OCI-LY3 (cell line): ENCODE measurements at regions not wholly inside any gene's neighbourhood (a gene's known extent, or its start where the extent isn't known, plus 50 kb on each side); places are given as distances from the start of the nearest gene placed in this dataset.

Experiments used
- H2AFZ ChIP-seq: fragments of 200-600, 300-600 bp; shearing (Covaris generic); 2 replicates; pipeline ENCODE4 v1.6.0; 2014; ENCODE audit warnings: antibody characterized with exemption, low read depth, low read length
- H3K27ac ChIP-seq: fragments of 200-600, 300-600 bp; sonication (generic); 2 replicates; pipeline ENCODE4 v1.5.1; 2014; ENCODE audit warnings: mild to moderate bottlenecking, low read length, moderate library complexity, mixed read lengths
- H3K27me3 ChIP-seq: fragments of 200-600, 300-600 bp; sonication (generic); 2 replicates; pipeline ENCODE4 v1.6.1; 2014; ENCODE audit warnings: low read depth, low read length, mixed read lengths
- H3K36me3 ChIP-seq: fragments of 200-600, 300-600 bp; sonication (generic); replicated peaks from 2 replicates; pipeline ENCODE3; 2014; ENCODE audit warnings: low read depth, low read length, mixed read lengths
- H3K4me1 ChIP-seq: fragments of 300-600, 200-600 bp; sonication (generic); 2 replicates; pipeline ENCODE4 v1.6.1; 2014; ENCODE audit warnings: low read length, mixed read lengths
- H3K4me2 ChIP-seq: fragments of 200-600, 300-600 bp; sonication (generic); 2 replicates; pipeline ENCODE4 v1.6.1; 2014; ENCODE audit warnings: low read length, mixed read lengths
- H3K4me3 ChIP-seq: fragments of 300-600, 200-600 bp; sonication (generic); 2 replicates; pipeline ENCODE4 v1.5.1; 2014; ENCODE audit warnings: antibody characterized with exemption, mild to moderate bottlenecking, low read length, moderate library complexity
- H3K79me2 ChIP-seq: fragments of 300-600, 200-600 bp; shearing (Covaris generic); 2 replicates; pipeline ENCODE4 v1.6.1; 2014; ENCODE audit warnings: mild to moderate bottlenecking, low read length, mixed read lengths
- H3K9ac ChIP-seq: fragments of 300-600, 200-600 bp; shearing (Covaris generic); 2 replicates; pipeline ENCODE4 v1.6.0; 2014; ENCODE audit warnings: mild to moderate bottlenecking, low read length, moderate library complexity
- H3K9me3 ChIP-seq: fragments of 200-600, 300-600 bp; shearing (Covaris generic); 2 replicates; pipeline ENCODE4 v1.6.1; 2014; ENCODE audit warnings: low read length, mixed read lengths; ENCODE audit not compliant: insufficient read depth
- H4K20me1 ChIP-seq: fragments of 200-600, 300-600 bp; sonication (generic); 2 replicates; pipeline ENCODE4 v1.6.1; 2016; ENCODE audit warnings: low read length, mixed read lengths; ENCODE audit not compliant: insufficient read depth
- CTCF ChIP-seq: fragments of 200-600, 300-600 bp; sonication (generic); IDR thresholded peaks from 2 replicates; pipeline ENCODE4 v1.5.1; 2014; ENCODE audit warnings: antibody characterized with exemption, low read length, low read depth
- EZH2phosphoT487 ChIP-seq: fragments of 200-600 bp; shearing (Covaris generic); IDR thresholded peaks from 2 replicates; pipeline ENCODE4 v1.6.1; 2018; ENCODE audit warnings: antibody characterized with exemption, mixed run types, low read depth

GRCh38 chr20:16966276-16966880 is 218.2 kb downstream of the OTOR start:
- Histone ChIP-seq H3K27ac (no peak overlapping the region), H3K79me2 (no peaks in the 10 kb centered on the region), H3K36me3 (no peaks in the 10 kb centered on the region), H3K9ac (no peak overlapping the region), H3K9me3 (no peaks in the 10 kb centered on the region), H3K4me1 (no peaks in the 10 kb centered on the region), H2AFZ (no peak overlapping the region), H4K20me1 (no peaks in the 10 kb centered on the region), H3K27me3 (peaks cover 25% of the 10 kb centered on the region), H3K4me2 (no peak overlapping the region), H3K4me3 (no peak overlapping the region)
- TF ChIP-seq EZH2phosphoT487 (no peak), CTCF (no peak)

GRCh38 chr20:16968099-16968498 is 219.9 kb downstream of the OTOR start:
- Histone ChIP-seq H3K4me1 (no peaks in the 10 kb centered on the region), H3K27ac (no peak overlapping the region), H3K9me3 (no peaks in the 10 kb centered on the region), H3K4me2 (no peak overlapping the region), H4K20me1 (no peaks in the 10 kb centered on the region), H3K79me2 (no peaks in the 10 kb centered on the region), H3K4me3 (no peak overlapping the region), H3K9ac (no peak overlapping the region), H3K27me3 (peaks cover 39% of the 10 kb centered on the region), H2AFZ (no peak overlapping the region), H3K36me3 (no peaks in the 10 kb centered on the region)
- TF ChIP-seq EZH2phosphoT487 (no peak), CTCF (no peak)

GRCh38 chr20:16970776-16971175 is 222.6 kb downstream of the OTOR start:
- H3K9me3 ChIP-seq = no peaks in the 10 kb centered on the region
- no peak overlapping the region for H3K9ac ChIP-seq
- H3K4me1 ChIP-seq = no peaks in the 10 kb centered on the region
- no peak overlapping the region for H3K4me3 ChIP-seq
- no peaks in the 10 kb centered on the region for H4K20me1 ChIP-seq
- H3K4me2 ChIP-seq = no peak overlapping the region
- H2AFZ ChIP-seq = no peak overlapping the region
- no peaks in the 10 kb centered on the region for H3K36me3 ChIP-seq
- no peaks in the 10 kb centered on the region for H3K79me2 ChIP-seq
- H3K27me3 ChIP-seq = peaks cover 37% of the 10 kb centered on the region
- no peak overlapping the region for H3K27ac ChIP-seq
- TF ChIP-seq CTCF = no peak
- TF ChIP-seq EZH2phosphoT487 = no peak

DNA sequence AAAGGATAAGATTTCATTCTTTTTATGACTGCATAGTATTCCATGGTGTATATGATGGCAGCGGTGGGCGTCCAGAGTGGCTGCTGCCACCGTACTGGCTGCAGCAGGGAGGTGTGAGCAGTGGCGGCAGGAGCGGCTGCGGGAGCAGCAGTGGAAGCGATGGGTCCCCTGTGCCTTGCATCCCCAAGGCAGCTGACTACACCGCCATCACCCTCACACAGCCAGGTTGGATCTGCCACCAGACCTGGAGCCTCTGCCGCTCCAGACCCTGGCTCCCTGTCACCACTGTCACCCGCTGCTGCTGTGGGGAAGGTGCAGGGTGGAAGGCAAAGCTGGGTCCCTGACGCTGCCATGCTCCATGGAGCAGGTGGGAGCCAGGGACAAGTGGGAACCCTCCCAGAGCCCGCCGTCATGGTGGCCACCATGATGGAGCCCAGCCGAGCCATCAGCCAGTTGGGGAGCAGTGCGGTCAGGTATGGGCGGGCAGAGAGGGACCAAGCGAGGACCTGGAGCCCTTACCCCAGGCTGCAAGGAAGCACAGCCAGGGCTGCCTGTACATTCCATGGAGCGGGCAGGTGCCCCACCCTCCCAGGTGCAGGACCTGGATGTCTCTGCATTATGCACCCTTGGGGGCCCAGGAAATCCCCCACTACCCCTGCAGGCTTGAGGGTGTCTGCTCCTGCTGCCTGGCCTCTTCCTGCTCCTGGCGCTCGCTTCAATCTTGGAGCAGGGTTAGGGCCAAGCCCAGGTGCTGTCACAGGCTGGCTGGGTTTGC is 226.1 kb downstream of the OTOR start:
- no peak overlapping the region for H3K27ac ChIP-seq
- no peak overlapping the region for H3K9ac ChIP-seq
- no peaks in the 10 kb centered on the region for H3K36me3 ChIP-seq
- no peak overlapping the region for H3K4me3 ChIP-seq
- peaks cover 25% of the 10 kb centered on the region for H3K27me3 ChIP-seq
- no peak overlapping the region for H3K4me2 ChIP-seq
- H3K79me2 ChIP-seq = no peaks in the 10 kb centered on the region
- no peaks in the 10 kb centered on the region for H4K20me1 ChIP-seq
- H2AFZ ChIP-seq = no peak overlapping the region
- TF ChIP-seq CTCF (no peak), EZH2phosphoT487 (no peak)
- H3K9me3 ChIP-seq = no peaks in the 10 kb centered on the region
- H3K4me1 ChIP-seq = no peaks in the 10 kb centered on the region
